CD4-positive, alpha-beta T cell (primary cell): ENCODE measurements at regions not wholly inside any gene's neighbourhood (a gene's known extent, or its start where the extent isn't known, plus 50 kb on each side); places are given as distances from the start of the nearest gene placed in this dataset.

Source experiments
- ATAC-seq: fragments of 200-7000 bp; cut with Tn5 transposase; one replicate; pipeline ENCODE4 v1.10.0; 2022; ENCODE audit warnings: mild to moderate bottlenecking; ENCODE audit not compliant: poor library complexity
- CTCF ChIA-PET: fragments of 350-600 bp; sonication (Branson Sonifier 250); formaldehyde crosslinking; loops from one replicate; lab custom pipeline; 2021; ENCODE audit warnings: antibody characterized with exemption, inconsistent platforms; lab: Charles Lee
- POLR2A ChIA-PET: fragments of 350-600 bp; sonication (Branson Sonifier 250); formaldehyde crosslinking; loops from one replicate; lab custom pipeline; 2021; ENCODE audit warnings: antibody characterized with exemption, inconsistent platforms; lab: Charles Lee
- DNase-seq, 14 experiments: peaks; one replicate each; pipeline ENCODE4 v3.0.0-alpha.2; 2013 to 2020; ENCODE audit warnings: mixed read lengths in 2 of 14
- H3K27ac ChIP-seq, 2 donors: one replicate each; pipeline versions ENCODE4 v1.5.1 to v1.7.0; 2013; ENCODE audit warnings: low read length in 2 of 2, low read depth in 1 of 2, mild to moderate bottlenecking in 1 of 2
- H3K27me3 ChIP-seq, 2 experiments: 1 replicate in 1 of 2; 2 replicates in 1 of 2; pipeline versions ENCODE4 v1.6.1 to v1.7.0; 2013; ENCODE audit warnings: low read length in 2 of 2, control low read depth in 1 of 2, mild to moderate bottlenecking in 1 of 2, moderate library complexity in 1 of 2; ENCODE audit not compliant: insufficient read depth in 2 of 2, control insufficient read depth in 1 of 2
- H3K36me3 ChIP-seq: one replicate; pipeline ENCODE4 v1.6.1; 2013; ENCODE audit warnings: low read length, control low read depth; ENCODE audit not compliant: insufficient read depth
- H3K4me1 ChIP-seq: one replicate; pipeline ENCODE4 v1.6.1; 2013; ENCODE audit warnings: low read length, control low read depth; ENCODE audit not compliant: insufficient read depth
- H3K4me3 ChIP-seq: one replicate; pipeline ENCODE4 v1.5.1; 2013; ENCODE audit warnings: mild to moderate bottlenecking, low read length, moderate library complexity
- H3K9me3 ChIP-seq, 2 experiments: 1 replicate in 1 of 2; 2 replicates in 1 of 2; pipeline versions ENCODE4 v1.6.1 to v1.7.0; 2013; ENCODE audit warnings: low read length in 2 of 2, mild to moderate bottlenecking in 2 of 2, control low read depth in 1 of 2, moderate library complexity in 1 of 2; ENCODE audit not compliant: control insufficient read depth in 1 of 2, insufficient read depth in 1 of 2
- H3K27ac Mint-ChIP-seq: one replicate; pipeline ENCODE4 v1.8.0; 2020; ENCODE audit warnings: mixed read lengths
- H3K27me3 Mint-ChIP-seq: one replicate; pipeline ENCODE4 v1.8.0; 2021; ENCODE audit warnings: mixed read lengths
- H3K36me3 Mint-ChIP-seq: one replicate; pipeline ENCODE4 v1.8.0; 2021; ENCODE audit warnings: low read depth, mixed read lengths
- H3K4me1 Mint-ChIP-seq: one replicate; pipeline ENCODE4 v1.8.0; 2021; ENCODE audit warnings: low read depth, mixed read lengths
- H3K4me3 Mint-ChIP-seq: one replicate; pipeline ENCODE4 v1.8.0; 2020; ENCODE audit warnings: mild to moderate bottlenecking, mixed read lengths
- H3K9me3 Mint-ChIP-seq: one replicate; pipeline ENCODE4 v1.8.0; 2020; ENCODE audit warnings: mixed read lengths
- CTCF ChIP-seq: fragments of 200-600 bp; IDR thresholded peaks from one replicate; pipeline ENCODE4 v1.8.0; 2022; ENCODE audit warnings: antibody characterized with exemption, mild to moderate bottlenecking
- intact Hi-C, 2 experiments: fragments of 100-400 bp; cut with DNase I in 1 of 2; cut with micrococcal nuclease in 1 of 2; formaldehyde crosslinking; loops; one replicate each; pipeline versions ENCODE4 v1.15.1 to v1.9.0; 2023 to 2025; cut with DNase I, micrococcal nuclease

DNA sequence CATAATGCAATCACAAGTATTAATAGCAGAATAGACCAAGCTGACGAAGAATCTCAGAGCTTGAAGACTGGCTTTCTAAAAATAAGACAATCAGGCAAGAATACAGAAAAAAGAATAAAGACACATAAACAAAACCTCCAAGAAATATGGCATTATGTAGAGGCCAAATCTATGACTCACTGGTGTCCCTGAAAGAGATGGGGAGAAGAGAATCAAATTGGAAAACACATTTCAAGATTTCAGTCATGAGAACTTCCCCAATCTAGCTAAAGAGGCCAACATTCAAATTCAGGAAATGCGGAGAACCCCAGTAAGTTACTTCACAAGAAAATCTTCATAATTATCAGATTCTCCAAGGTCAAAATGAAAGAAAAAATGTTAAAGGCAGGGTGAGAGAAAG, 69.0 kb upstream of the PDE7B start:
- no peak overlapping the region for H3K27ac Mint-ChIP-seq
- H3K4me3 Mint-ChIP-seq: no peak overlapping the region
- no peaks in the 10 kb centered on the region for H3K4me1 ChIP-seq
- DNase-seq: no peak
- intact Hi-C loops: no loop called here
- ChIA-PET POLR2A (no interaction called here), CTCF (no interaction called here)
- H3K9me3 Mint-ChIP-seq: no peaks in the 10 kb centered on the region
- no peaks in the 10 kb centered on the region for H3K4me1 Mint-ChIP-seq
- H3K27me3 Mint-ChIP-seq: peaks cover 9% of the 10 kb centered on the region
- no peaks in the 10 kb centered on the region for H3K36me3 ChIP-seq
- H3K27ac ChIP-seq: no peak overlapping the region
- TF ChIP-seq CTCF: no peak
- ATAC-seq: no peak
- no peaks in the 10 kb centered on the region for H3K36me3 Mint-ChIP-seq
- H3K4me3 ChIP-seq: no peak overlapping the region
- peaks cover 0 to 11% of the 10 kb centered on the region in 2 experiments for H3K9me3 ChIP-seq
- no peaks in the 10 kb centered on the region for H3K27me3 ChIP-seq

GRCh38 chr6:135784507-135784906, 67.0 kb upstream of the PDE7B start:
- ATAC-seq (no peak), DNase-seq (no peak)
- Mint-ChIP-seq H3K4me3 (no peak overlapping the region), H3K27me3 (peaks cover 3% of the 10 kb centered on the region), H3K9me3 (no peaks in the 10 kb centered on the region), H3K4me1 (no peaks in the 10 kb centered on the region), H3K36me3 (no peaks in the 10 kb centered on the region), H3K27ac (no peak overlapping the region)
- POLR2A ChIA-PET: no interaction called here
- TF ChIP-seq CTCF: no peak
- Histone ChIP-seq H3K9me3 (peaks cover 0 to 11% of the 10 kb centered on the region in 2 experiments), H3K36me3 (no peaks in the 10 kb centered on the region), H3K4me3 (no peak overlapping the region), H3K4me1 (no peaks in the 10 kb centered on the region), H3K27ac (no peak overlapping the region), H3K27me3 (no peaks in the 10 kb centered on the region)
- intact Hi-C loops: no loop called here
- CTCF ChIA-PET: no interaction called here

DNA sequence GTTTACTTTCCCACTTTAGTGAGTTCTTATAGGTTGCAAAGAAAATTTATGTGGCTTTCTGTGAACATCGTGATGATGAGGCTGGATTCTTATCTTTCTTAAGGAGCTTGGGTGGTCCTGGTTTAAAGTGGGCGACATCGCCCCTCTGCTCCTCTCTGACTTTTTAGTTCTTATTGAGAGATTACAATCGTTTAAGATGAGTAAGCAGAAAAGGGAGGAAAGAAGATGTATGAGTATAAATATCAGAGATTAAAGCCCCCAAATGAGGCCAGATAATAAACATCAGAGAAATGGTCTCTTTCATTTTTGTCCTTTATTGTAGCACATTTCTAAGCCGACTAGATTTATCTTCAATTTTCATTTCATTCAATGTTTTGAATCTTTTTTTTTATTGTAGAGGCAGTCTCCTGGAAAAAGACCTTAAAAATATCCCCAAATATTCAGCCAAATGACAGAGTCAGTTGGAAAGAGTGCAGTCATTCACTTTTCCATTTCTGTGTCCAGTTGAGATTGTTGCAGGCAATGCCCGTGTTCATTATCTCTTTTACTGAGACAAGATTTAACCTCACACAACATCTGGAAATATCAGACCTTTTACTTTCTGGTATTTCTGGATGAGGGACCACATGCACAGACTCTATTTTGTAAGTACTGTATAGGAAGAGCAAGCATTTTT, 62.0 kb upstream of the PDE7B start:
- Histone ChIP-seq H3K9me3 (no peaks in the 10 kb centered on the region), H3K27ac (no peak overlapping the region), H3K4me1 (no peaks in the 10 kb centered on the region), H3K36me3 (no peaks in the 10 kb centered on the region), H3K4me3 (no peak overlapping the region), H3K27me3 (no peaks in the 10 kb centered on the region)
- ATAC-seq (no peak), DNase-seq (no peak)
- TF ChIP-seq CTCF: no peak
- Mint-ChIP-seq H3K4me3 (no peak overlapping the region), H3K27me3 (no peaks in the 10 kb centered on the region), H3K4me1 (no peaks in the 10 kb centered on the region), H3K27ac (no peak overlapping the region), H3K36me3 (no peaks in the 10 kb centered on the region), H3K9me3 (no peaks in the 10 kb centered on the region)
- ChIA-PET CTCF (no interaction called here), POLR2A (no interaction called here)
- intact Hi-C loops: no loop called here
